Mesenchymal stem cell (in vitro differentiated cells and primary cell): ENCODE measurements at regions not wholly inside any gene's neighbourhood (a gene's known extent, or its start where the extent isn't known, plus 50 kb on each side); places are given as distances from the start of the nearest gene placed in this dataset.

Experiments used
- DNase-seq: peaks from one replicate; pipeline ENCODE4 v3.0.0-alpha.2; 2013
- H2AFZ ChIP-seq: one replicate; pipeline ENCODE4 v1.6.1; 2013; ENCODE audit warnings: low read depth, mild to moderate bottlenecking, control low read depth, inconsistent platforms, low read length, moderate library complexity
- H2AK5ac ChIP-seq: 2 replicates; pipeline ENCODE4 v1.6.1; 2013; ENCODE audit warnings: low read length, moderate library complexity, mild to moderate bottlenecking, inconsistent platforms; ENCODE audit not compliant: severe bottlenecking
- H2BK120ac ChIP-seq: one replicate; pipeline ENCODE4 v1.6.1; 2013; ENCODE audit warnings: low read depth, mild to moderate bottlenecking, inconsistent platforms, low read length, moderate library complexity
- H2BK12ac ChIP-seq, 2 experiments: one replicate each; pipeline ENCODE4 v1.6.1; 2013; ENCODE audit warnings: inconsistent platforms in 2 of 2, low read length in 2 of 2, mild to moderate bottlenecking in 2 of 2, moderate library complexity in 2 of 2, control low read depth in 1 of 2
- H2BK15ac ChIP-seq: one replicate; pipeline ENCODE4 v1.6.1; 2013; ENCODE audit warnings: mild to moderate bottlenecking, low read depth, inconsistent platforms; ENCODE audit not compliant: poor library complexity, severe bottlenecking
- H2BK5ac ChIP-seq: 2 replicates; pipeline ENCODE4 v1.6.1; 2013; ENCODE audit warnings: low read depth, mild to moderate bottlenecking, low read length, control low read depth, inconsistent platforms; ENCODE audit not compliant: poor library complexity, severe bottlenecking
- H3K14ac ChIP-seq, 2 experiments: one replicate each; pipeline ENCODE4 v1.6.1; 2013; ENCODE audit warnings: inconsistent platforms in 2 of 2, low read length in 2 of 2, control low read depth in 1 of 2, mild to moderate bottlenecking in 1 of 2, moderate library complexity in 1 of 2
- H3K18ac ChIP-seq, 2 experiments: one replicate each; pipeline ENCODE4 v1.6.1; 2013; ENCODE audit warnings: inconsistent platforms in 2 of 2, low read length in 2 of 2, control low read depth in 1 of 2, low read depth in 1 of 2, mild to moderate bottlenecking in 1 of 2
- H3K23ac ChIP-seq, 2 experiments: one replicate each; pipeline ENCODE4 v1.6.1; 2013; ENCODE audit warnings: inconsistent platforms in 2 of 2, low read length in 2 of 2, mild to moderate bottlenecking in 2 of 2, moderate library complexity in 2 of 2, control low read depth in 1 of 2
- H3K27ac ChIP-seq: 2 replicates; pipeline ENCODE4 v1.5.1; 2013; ENCODE audit warnings: mild to moderate bottlenecking, moderate library complexity, low read length, control low read depth, inconsistent platforms; ENCODE audit not compliant: poor library complexity, severe bottlenecking
- H3K27me3 ChIP-seq, 2 experiments: 2 replicates each; pipeline versions ENCODE4 v1.6.1 to v1.7.0; 2013; ENCODE audit warnings: low read length in 2 of 2, mild to moderate bottlenecking in 2 of 2, moderate library complexity in 2 of 2, control low read depth in 1 of 2, inconsistent platforms in 1 of 2; ENCODE audit not compliant: control insufficient read depth in 1 of 2, insufficient read depth in 1 of 2
- H3K36me3 ChIP-seq, 2 experiments: 2 replicates each; pipeline versions ENCODE4 v1.6.1 to v1.7.0; 2013; ENCODE audit warnings: low read length in 2 of 2, control low read depth in 1 of 2, inconsistent platforms in 1 of 2, low read depth in 1 of 2, mild to moderate bottlenecking in 1 of 2; ENCODE audit not compliant: insufficient read depth in 2 of 2, control insufficient read depth in 1 of 2
- H3K4ac ChIP-seq, 2 experiments: one replicate each; pipeline ENCODE4 v1.6.1; 2013; ENCODE audit warnings: inconsistent platforms in 2 of 2, low read length in 2 of 2, mild to moderate bottlenecking in 2 of 2, moderate library complexity in 2 of 2, control low read depth in 1 of 2, low read depth in 1 of 2
- H3K4me1 ChIP-seq: 2 replicates; pipeline ENCODE4 v1.6.1; 2013; ENCODE audit warnings: low read depth, low read length, control low read depth; ENCODE audit not compliant: control insufficient read depth, insufficient read depth
- H3K4me2 ChIP-seq: 2 replicates; pipeline ENCODE4 v1.6.1; 2013; ENCODE audit warnings: low read length, mild to moderate bottlenecking, inconsistent platforms; ENCODE audit not compliant: poor library complexity, severe bottlenecking
- H3K4me3 ChIP-seq, 2 experiments: 2 replicates each; pipeline versions ENCODE4 v1.5.1 to v1.7.0; 2013; ENCODE audit warnings: low read length in 2 of 2, mild to moderate bottlenecking in 2 of 2, control low read depth in 1 of 2, low read depth in 1 of 2; ENCODE audit not compliant: insufficient read depth in 1 of 2
- H3K79me1 ChIP-seq: replicated peaks from 2 replicates; pipeline ENCODE4 v1.6.1; 2013; ENCODE audit warnings: mild to moderate bottlenecking, control low read depth, low read length, inconsistent platforms; ENCODE audit not compliant: poor library complexity, severe bottlenecking
- H3K9ac ChIP-seq: 2 replicates; pipeline ENCODE4 v1.7.0; 2013; ENCODE audit warnings: mild to moderate bottlenecking, low read length, moderate library complexity
- H3K9me3 ChIP-seq: 2 replicates; pipeline ENCODE4 v1.7.0; 2013; ENCODE audit warnings: mild to moderate bottlenecking, low read length; ENCODE audit not compliant: control insufficient read depth
- H4K8ac ChIP-seq: one replicate; pipeline ENCODE4 v1.6.1; 2013; ENCODE audit warnings: inconsistent platforms, mild to moderate bottlenecking, low read length, moderate library complexity
- H4K91ac ChIP-seq: one replicate; pipeline ENCODE4 v1.6.1; 2013; ENCODE audit warnings: mild to moderate bottlenecking, low read length, inconsistent platforms
- WGBS: methylation state at CpG from one replicate; pipeline ENCODE4 v1.1.7; 2013; ENCODE audit warnings: mixed read lengths; 5-methylcytosine and 5-hydroxymethylcytosine counted together

DNA sequence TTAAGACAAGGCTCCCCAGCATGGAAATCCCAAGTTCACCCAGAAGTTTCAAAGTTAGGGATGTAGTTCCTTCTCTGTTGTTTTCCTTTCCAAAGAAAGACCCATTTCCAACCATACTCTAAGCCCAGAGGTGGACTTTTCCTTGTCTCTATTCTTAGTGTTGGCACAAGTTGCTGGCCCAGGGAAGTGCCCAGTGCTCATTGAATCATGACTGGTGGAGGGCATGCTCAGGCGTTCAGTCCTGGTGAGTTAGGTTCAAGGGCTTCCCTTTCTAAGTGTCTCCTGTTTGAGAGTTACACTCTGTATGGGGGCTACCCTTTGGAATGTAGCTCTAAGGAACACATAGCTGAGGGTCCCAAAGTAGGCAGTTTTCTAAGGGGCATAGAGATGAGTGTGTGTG, 389.5 kb downstream of the KCNRG start:
- Histone ChIP-seq H3K14ac (no peak overlapping the region), H2BK120ac (no peak overlapping the region), H4K91ac (no peak overlapping the region), H3K18ac (no peak overlapping the region), H2AFZ (no peak overlapping the region), H3K4me2 (no peak overlapping the region), H3K4ac (no peak overlapping the region), H2BK5ac (no peak overlapping the region), H3K9ac (no peak overlapping the region), H3K4me3 (no peak overlapping the region), H2BK12ac (no peak overlapping the region), H2AK5ac (no peak overlapping the region), H2BK15ac (no peak overlapping the region), H3K36me3 (no peaks in the 10 kb centered on the region), H3K79me1 (no peaks in the 10 kb centered on the region), H3K9me3 (no peaks in the 10 kb centered on the region), H3K27ac (no peak overlapping the region), H3K27me3 (peaks cover 0 to 3% of the 10 kb centered on the region in 2 experiments), H3K23ac (no peak overlapping the region), H3K4me1 (peaks cover 2% of the 10 kb centered on the region), H4K8ac (no peak overlapping the region)
- no peak for DNase-seq
- WGBS = 95% methylated on average over 1 of the region's 1 CpG

DNA sequence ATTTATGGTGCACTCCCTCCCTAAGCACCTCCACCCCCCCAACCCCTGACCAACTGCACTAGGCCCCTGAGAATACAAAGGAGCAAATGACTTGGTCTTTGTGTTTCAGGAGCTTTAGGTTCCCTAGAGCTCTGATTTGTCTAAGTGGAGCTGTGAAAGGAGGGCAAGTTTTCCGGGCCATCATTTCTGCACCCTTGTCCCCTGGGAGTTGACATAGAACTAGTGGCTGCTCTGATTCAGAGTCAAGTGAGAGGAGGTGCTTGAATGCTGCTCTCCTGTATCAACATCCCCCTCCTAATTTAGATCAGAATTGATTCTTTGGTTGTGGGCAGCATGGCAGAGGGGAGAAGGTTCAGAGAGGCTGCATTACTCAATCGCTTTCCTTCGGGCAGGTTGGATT, 391.6 kb downstream of the KCNRG start:
- 98% methylated on average over 3 of the region's 3 CpGs for WGBS

DNA sequence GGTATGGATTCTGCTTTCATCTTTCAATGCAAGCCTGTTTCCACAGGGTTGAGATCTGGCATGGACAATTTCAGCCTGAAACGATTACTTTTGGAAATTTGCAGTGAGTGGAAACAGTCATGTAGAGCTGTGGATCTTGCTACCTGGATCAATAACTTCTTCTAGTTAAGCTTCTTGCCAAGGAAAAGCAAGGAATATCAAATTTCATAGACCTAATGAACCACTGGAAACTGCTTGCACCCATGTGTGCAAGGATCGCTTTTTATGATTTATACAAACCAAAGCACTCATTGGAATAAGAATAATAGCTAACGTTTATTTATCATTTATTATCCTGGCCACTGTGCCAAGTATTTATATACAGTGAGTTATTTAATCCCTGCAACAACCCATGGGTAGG, 392.8 kb downstream of the KCNRG start:
- Histone ChIP-seq H3K27ac (no peak overlapping the region), H3K4me3 (no peak overlapping the region), H3K4ac (no peak overlapping the region), H2AK5ac (no peak overlapping the region), H4K8ac (no peak overlapping the region), H4K91ac (no peak overlapping the region), H2BK5ac (no peak overlapping the region), H2BK15ac (no peak overlapping the region), H2AFZ (no peak overlapping the region), H2BK120ac (no peak overlapping the region), H3K18ac (no peak overlapping the region), H3K4me2 (no peak overlapping the region), H3K9ac (no peak overlapping the region), H3K27me3 (peaks cover 0 to 3% of the 10 kb centered on the region in 2 experiments), H3K79me1 (no peaks in the 10 kb centered on the region), H3K4me1 (peaks cover 6% of the 10 kb centered on the region), H3K14ac (no peak overlapping the region), H3K9me3 (no peaks in the 10 kb centered on the region), H3K23ac (no peak overlapping the region), H2BK12ac (no peak overlapping the region), H3K36me3 (no peaks in the 10 kb centered on the region)
- DNase-seq = no peak
- WGBS = 97% methylated on average over 2 of the region's 3 CpGs

More for the DNA sequence above, 391.6 kb downstream of the KCNRG start:
- H2BK120ac ChIP-seq = no peak overlapping the region
- H3K9me3 ChIP-seq = no peaks in the 10 kb centered on the region
- peaks cover 0 to 3% of the 10 kb centered on the region in 2 experiments for H3K27me3 ChIP-seq
- H2BK12ac ChIP-seq = no peak overlapping the region
- H3K4me1 ChIP-seq = peaks cover 6% of the 10 kb centered on the region
- H3K9ac ChIP-seq = no peak overlapping the region
- no peak overlapping the region for H2AFZ ChIP-seq
- no peak overlapping the region for H3K4me3 ChIP-seq
- H4K91ac ChIP-seq = no peak overlapping the region
- no peaks in the 10 kb centered on the region for H3K36me3 ChIP-seq
- DNase-seq = no peak
- H2BK5ac ChIP-seq = no peak overlapping the region
- no peak overlapping the region for H3K18ac ChIP-seq
- H4K8ac ChIP-seq = no peak overlapping the region
- H2AK5ac ChIP-seq = no peak overlapping the region
- no peak overlapping the region for H3K4me2 ChIP-seq
- H3K27ac ChIP-seq = no peak overlapping the region
- no peaks in the 10 kb centered on the region for H3K79me1 ChIP-seq
- H3K4ac ChIP-seq = no peak overlapping the region
- H2BK15ac ChIP-seq = no peak overlapping the region
- no peak overlapping the region for H3K23ac ChIP-seq
- H3K14ac ChIP-seq = no peak overlapping the region

DNA sequence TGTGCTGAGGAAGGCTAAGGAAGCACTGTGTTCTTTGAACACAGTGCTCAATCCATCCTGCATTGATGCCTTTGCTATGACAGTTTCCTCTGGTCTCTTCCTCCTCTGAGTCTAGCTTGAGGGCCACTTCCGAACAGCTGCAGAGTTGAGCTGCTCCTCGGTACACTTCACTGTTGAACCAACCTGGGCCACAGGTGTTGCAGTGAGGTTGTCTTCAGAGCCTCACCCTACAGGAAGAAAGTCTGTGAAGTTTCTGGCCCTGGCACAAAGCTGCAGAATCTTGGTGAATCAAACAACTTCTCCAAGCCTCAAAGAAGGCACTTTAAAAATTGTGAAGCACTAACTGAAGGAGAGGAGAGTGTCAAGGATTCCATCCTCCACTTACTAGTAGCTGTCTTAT, 394.0 kb downstream of the KCNRG start:
- Histone ChIP-seq H3K79me1 (no peaks in the 10 kb centered on the region), H2AK5ac (no peak overlapping the region), H3K4me3 (no peak overlapping the region), H3K4me2 (no peak overlapping the region), H2BK15ac (no peak overlapping the region), H3K4ac (no peak overlapping the region), H3K14ac (no peak overlapping the region), H3K9ac (no peak overlapping the region), H4K8ac (no peak overlapping the region), H3K18ac (no peak overlapping the region), H3K23ac (no peak overlapping the region), H4K91ac (no peak overlapping the region), H3K9me3 (no peaks in the 10 kb centered on the region), H2BK12ac (peak overlapping the region in 1 of 2 experiments; percentile 11), H3K4me1 (peaks cover 6% of the 10 kb centered on the region), H3K36me3 (no peaks in the 10 kb centered on the region), H3K27me3 (peaks cover 0 to 3% of the 10 kb centered on the region in 2 experiments), H2AFZ (no peak overlapping the region), H2BK5ac (no peak overlapping the region), H2BK120ac (no peak overlapping the region), H3K27ac (no peak overlapping the region)
- 95% methylated on average over 2 of the region's 2 CpGs for WGBS
- no peak for DNase-seq
